WTC11 (cell line): ENCODE measurements at regions not wholly inside any gene's neighbourhood (a gene's known extent, or its start where the extent isn't known, plus 50 kb on each side); places are given as distances from the start of the nearest gene placed in this dataset.

ENCODE experiments used
- ATAC-seq: fragments of 200-7000 bp; cut with Tn5 transposase; 2 replicates; pipeline ENCODE4 v1.10.0; 2021; ENCODE audit warnings: mild to moderate bottlenecking, moderate library complexity
- CTCF ChIA-PET: fragments of 300-600 bp; sonication (Branson Sonifier 250); formaldehyde crosslinking; loops from one replicate; lab custom pipeline; 2021; ENCODE audit warnings: antibody characterized with exemption; lab: Charles Lee
- POLR2A ChIA-PET: fragments of 350-600 bp; sonication (Branson Sonifier 250); formaldehyde crosslinking; loops from one replicate; lab custom pipeline; 2021; ENCODE audit warnings: antibody characterized with exemption; lab: Charles Lee
- DNase-seq: peaks from one replicate; pipeline ENCODE4 v3.0.0; 2021; ENCODE audit warnings: low spot score
- H3K27ac Mint-ChIP-seq: 2 replicates; pipeline ENCODE4 v1.8.0; 2021; ENCODE audit warnings: mixed read lengths
- H3K27me3 Mint-ChIP-seq: 2 replicates; pipeline ENCODE4 v1.8.0; 2021; ENCODE audit warnings: low read depth, mild to moderate bottlenecking, moderate library complexity, mixed read lengths
- H3K36me3 Mint-ChIP-seq: 2 replicates; pipeline ENCODE4 v1.8.0; 2021; ENCODE audit warnings: mixed read lengths
- H3K4me1 Mint-ChIP-seq: 2 replicates; pipeline ENCODE4 v1.8.0; 2022; ENCODE audit warnings: mixed read lengths
- H3K4me3 Mint-ChIP-seq: 2 replicates; pipeline ENCODE4 v1.8.0; 2021; ENCODE audit warnings: mild to moderate bottlenecking, moderate library complexity, mixed read lengths
- H3K9me3 Mint-ChIP-seq: 2 replicates; pipeline ENCODE4 v1.8.0; 2021; ENCODE audit warnings: mixed read lengths
- ETV6 ChIP-seq: sonication (generic); formaldehyde crosslinking; IDR thresholded peaks from 2 replicates; pipeline ENCODE4 v1.8.1; 2022; ENCODE audit warnings: mild to moderate bottlenecking, missing genetic modification reagents
- FOXJ3 ChIP-seq: sonication (generic); formaldehyde crosslinking; IDR thresholded peaks from 2 replicates; pipeline ENCODE4 v1.9.0; 2021; ENCODE audit warnings: missing genetic modification reagents, mild to moderate bottlenecking, borderline replicate concordance
- GRHL2 ChIP-seq: fragments of 250-450 bp; sonication (Bioruptor Pico); IDR thresholded peaks from 2 replicates; pipeline ENCODE4 v1.8.0; 2022; ENCODE audit warnings: mild to moderate bottlenecking, moderate library complexity; ENCODE audit not compliant: insufficient replicate concordance, severe bottlenecking
- HMGA2 ChIP-seq: fragments of 250-450 bp; sonication (Bioruptor Pico); IDR thresholded peaks from 2 replicates; pipeline ENCODE4 v1.4.0; 2021; ENCODE audit warnings: mild to moderate bottlenecking, moderate library complexity
- KAT7 ChIP-seq: sonication (generic); formaldehyde crosslinking; IDR thresholded peaks from 2 replicates; pipeline ENCODE4 v1.8.1; 2023; ENCODE audit warnings: missing genetic modification reagents, mild to moderate bottlenecking, borderline replicate concordance
- NFE2L1 ChIP-seq: sonication (generic); formaldehyde crosslinking; IDR thresholded peaks from 2 replicates; pipeline ENCODE4 v1.8.1; 2023; ENCODE audit warnings: missing genetic modification reagents
- NFYB ChIP-seq: sonication (generic); formaldehyde crosslinking; conservative IDR thresholded peaks from 2 replicates; pipeline ENCODE4 v1.8.0; 2022; ENCODE audit warnings: low read depth, missing genetic modification reagents
- NR1H2 ChIP-seq: sonication (generic); formaldehyde crosslinking; IDR thresholded peaks from 2 replicates; pipeline ENCODE4 v1.9.0; 2021; ENCODE audit warnings: mild to moderate bottlenecking, moderate library complexity, missing genetic modification reagents
- NR3C1 ChIP-seq: sonication (generic); formaldehyde crosslinking; conservative IDR thresholded peaks from 2 replicates; pipeline ENCODE4 v1.8.1; 2023; ENCODE audit warnings: low read depth, mild to moderate bottlenecking, missing genetic modification reagents
- PRRX2 ChIP-seq: fragments of 250-450 bp; sonication (Bioruptor Pico); IDR thresholded peaks from 2 replicates; pipeline ENCODE4 v1.8.0; 2021; ENCODE audit warnings: mild to moderate bottlenecking
- SMAD4 ChIP-seq: sonication (generic); formaldehyde crosslinking; IDR thresholded peaks from 2 replicates; pipeline ENCODE4 v1.8.0; 2022; ENCODE audit warnings: mild to moderate bottlenecking, missing genetic modification reagents
- SP1 ChIP-seq: sonication (generic); formaldehyde crosslinking; conservative IDR thresholded peaks from 2 replicates; pipeline ENCODE4 v1.8.1; 2022; ENCODE audit warnings: missing genetic modification reagents
- TCF7 ChIP-seq: sonication (generic); formaldehyde crosslinking; IDR thresholded peaks from 2 replicates; pipeline ENCODE4 v1.8.0; 2022; ENCODE audit warnings: mild to moderate bottlenecking, low read depth, missing genetic modification reagents, moderate library complexity
- TEAD1 ChIP-seq: sonication (generic); formaldehyde crosslinking; IDR thresholded peaks from 2 replicates; pipeline ENCODE4 v1.8.0; 2022; ENCODE audit warnings: mild to moderate bottlenecking, missing genetic modification reagents
- ZNF121 ChIP-seq: sonication (generic); formaldehyde crosslinking; IDR thresholded peaks from 2 replicates; pipeline ENCODE4 v1.8.0; 2023; ENCODE audit warnings: missing genetic modification reagents
- ZNF138 ChIP-seq: sonication (generic); formaldehyde crosslinking; conservative IDR thresholded peaks from 2 replicates; pipeline ENCODE4 v1.8.1; 2022; ENCODE audit warnings: mild to moderate bottlenecking, moderate library complexity, missing genetic modification reagents
- ZNF423 ChIP-seq: fragments of 250-450 bp; sonication (Bioruptor Pico); IDR thresholded peaks from 2 replicates; pipeline ENCODE4 v2.1.2; 2022; ENCODE audit warnings: mild to moderate bottlenecking, moderate library complexity
- TF ChIP-seq, protein P1 (sequence below): sonication (generic); formaldehyde crosslinking; IDR thresholded peaks from 2 replicates; pipeline ENCODE4 v1.8.0; 2023; ENCODE audit warnings: missing genetic modification reagents
- TF ChIP-seq, protein P2 (sequence below): sonication (generic); formaldehyde crosslinking; conservative IDR thresholded peaks from 2 replicates; pipeline ENCODE4 v1.8.1; 2023; ENCODE audit warnings: mild to moderate bottlenecking, low read depth, missing genetic modification reagents, moderate library complexity
- TF ChIP-seq, protein P3 (sequence below): sonication (generic); formaldehyde crosslinking; IDR thresholded peaks from 2 replicates; pipeline ENCODE4 v1.8.1; 2023; ENCODE audit warnings: mild to moderate bottlenecking, moderate library complexity, missing genetic modification reagents
- TF ChIP-seq, protein P4 (sequence below): fragments of 250-450 bp; sonication (Bioruptor Pico); IDR thresholded peaks from 2 replicates; pipeline ENCODE4 v1.9.0; 2021; ENCODE audit warnings: moderate library complexity, mild to moderate bottlenecking, inconsistent platforms, borderline replicate concordance
- TF ChIP-seq, protein P5 (sequence below): sonication (generic); formaldehyde crosslinking; IDR thresholded peaks from 2 replicates; pipeline ENCODE4 v1.8.0; 2022; ENCODE audit warnings: mild to moderate bottlenecking, missing genetic modification reagents

DNA sequence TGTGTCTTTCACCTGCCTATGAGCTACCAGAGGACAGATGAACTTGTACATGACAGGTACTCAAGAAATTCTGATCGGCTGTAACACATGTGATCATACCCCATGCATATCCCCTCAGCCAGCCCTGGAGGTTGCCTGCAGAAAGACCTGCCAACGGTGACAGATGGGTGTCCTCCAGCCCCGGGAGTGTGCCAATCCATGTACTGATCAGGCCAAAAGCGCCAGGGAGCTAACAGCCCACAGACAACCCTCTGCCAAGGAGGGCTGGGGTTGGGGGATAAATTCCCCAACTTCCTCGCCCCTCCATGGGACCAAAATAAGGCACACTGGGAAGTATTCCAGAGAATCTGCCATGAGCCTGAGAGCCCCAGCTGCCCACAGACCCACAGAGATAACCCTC lies 189.4 kb downstream of the CCT6B start:
- POLR2A ChIA-PET = no interaction called here
- DNase-seq (no peak), ATAC-seq (no peak)
- H3K4me1 Mint-ChIP-seq = no peaks in the 10 kb centered on the region
- no peaks in the 10 kb centered on the region for H3K36me3 Mint-ChIP-seq
- TF ChIP-seq, protein P1, sequence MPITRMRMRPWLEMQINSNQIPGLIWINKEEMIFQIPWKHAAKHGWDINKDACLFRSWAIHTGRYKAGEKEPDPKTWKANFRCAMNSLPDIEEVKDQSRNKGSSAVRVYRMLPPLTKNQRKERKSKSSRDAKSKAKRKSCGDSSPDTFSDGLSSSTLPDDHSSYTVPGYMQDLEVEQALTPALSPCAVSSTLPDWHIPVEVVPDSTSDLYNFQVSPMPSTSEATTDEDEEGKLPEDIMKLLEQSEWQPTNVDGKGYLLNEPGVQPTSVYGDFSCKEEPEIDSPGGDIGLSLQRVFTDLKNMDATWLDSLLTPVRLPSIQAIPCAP (CRISPR knock-in tag) = no peak
- TF ChIP-seq NR1H2 (CRISPR knock-in tag) = no peak
- CTCF ChIA-PET = no interaction called here
- H3K27me3 Mint-ChIP-seq = peaks cover 5% of the 10 kb centered on the region
- H3K9me3 Mint-ChIP-seq = no peaks in the 10 kb centered on the region
- no peak overlapping the region for H3K27ac Mint-ChIP-seq
- H3K4me3 Mint-ChIP-seq = no peak overlapping the region

DNA sequence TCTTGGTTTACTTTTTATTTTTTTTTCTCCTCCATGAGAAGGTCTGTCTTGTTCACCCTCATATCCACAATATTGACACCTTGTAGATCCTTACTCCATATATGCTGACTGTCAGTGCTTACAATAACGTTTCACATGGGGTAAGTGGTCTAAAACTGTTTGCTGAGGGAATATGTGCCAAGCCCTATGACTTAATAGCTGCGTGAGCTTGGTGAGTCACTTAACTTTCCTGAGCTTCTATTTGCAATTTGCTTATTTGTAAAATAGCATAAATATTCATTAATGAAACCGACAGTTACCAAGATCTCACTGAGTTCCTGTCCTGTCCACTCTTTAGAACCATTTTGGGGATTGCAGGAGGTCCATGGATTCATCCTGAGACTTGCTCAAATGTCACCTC lies 190.7 kb downstream of the CCT6B start:
- Mint-ChIP-seq H3K9me3 (no peaks in the 10 kb centered on the region), H3K27ac (no peak overlapping the region), H3K4me1 (no peaks in the 10 kb centered on the region), H3K27me3 (no peaks in the 10 kb centered on the region; the same call in 1 of the 2 replicates), H3K4me3 (no peak overlapping the region), H3K36me3 (no peaks in the 10 kb centered on the region)
- TF ChIP-seq NR3C1 (no peak), HMGA2 (CRISPR knock-in tag) (no peak), SMAD4 (CRISPR knock-in tag) (no peak), NFE2L1 (CRISPR knock-in tag) (no peak)
- TF ChIP-seq, protein P2, sequence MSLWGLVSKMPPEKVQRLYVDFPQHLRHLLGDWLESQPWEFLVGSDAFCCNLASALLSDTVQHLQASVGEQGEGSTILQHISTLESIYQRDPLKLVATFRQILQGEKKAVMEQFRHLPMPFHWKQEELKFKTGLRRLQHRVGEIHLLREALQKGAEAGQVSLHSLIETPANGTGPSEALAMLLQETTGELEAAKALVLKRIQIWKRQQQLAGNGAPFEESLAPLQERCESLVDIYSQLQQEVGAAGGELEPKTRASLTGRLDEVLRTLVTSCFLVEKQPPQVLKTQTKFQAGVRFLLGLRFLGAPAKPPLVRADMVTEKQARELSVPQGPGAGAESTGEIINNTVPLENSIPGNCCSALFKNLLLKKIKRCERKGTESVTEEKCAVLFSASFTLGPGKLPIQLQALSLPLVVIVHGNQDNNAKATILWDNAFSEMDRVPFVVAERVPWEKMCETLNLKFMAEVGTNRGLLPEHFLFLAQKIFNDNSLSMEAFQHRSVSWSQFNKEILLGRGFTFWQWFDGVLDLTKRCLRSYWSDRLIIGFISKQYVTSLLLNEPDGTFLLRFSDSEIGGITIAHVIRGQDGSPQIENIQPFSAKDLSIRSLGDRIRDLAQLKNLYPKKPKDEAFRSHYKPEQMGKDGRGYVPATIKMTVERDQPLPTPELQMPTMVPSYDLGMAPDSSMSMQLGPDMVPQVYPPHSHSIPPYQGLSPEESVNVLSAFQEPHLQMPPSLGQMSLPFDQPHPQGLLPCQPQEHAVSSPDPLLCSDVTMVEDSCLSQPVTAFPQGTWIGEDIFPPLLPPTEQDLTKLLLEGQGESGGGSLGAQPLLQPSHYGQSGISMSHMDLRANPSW (CRISPR knock-in tag) = no peak
- CTCF ChIA-PET = interaction anchor here (0.8 kb wide), 1 partner anchor 228 kb away, joined by 3 read pairs; no protein-coding TSS in a partner anchor
- ATAC-seq = no peak
- DNase-seq = no peak
- POLR2A ChIA-PET = no interaction called here

DNA sequence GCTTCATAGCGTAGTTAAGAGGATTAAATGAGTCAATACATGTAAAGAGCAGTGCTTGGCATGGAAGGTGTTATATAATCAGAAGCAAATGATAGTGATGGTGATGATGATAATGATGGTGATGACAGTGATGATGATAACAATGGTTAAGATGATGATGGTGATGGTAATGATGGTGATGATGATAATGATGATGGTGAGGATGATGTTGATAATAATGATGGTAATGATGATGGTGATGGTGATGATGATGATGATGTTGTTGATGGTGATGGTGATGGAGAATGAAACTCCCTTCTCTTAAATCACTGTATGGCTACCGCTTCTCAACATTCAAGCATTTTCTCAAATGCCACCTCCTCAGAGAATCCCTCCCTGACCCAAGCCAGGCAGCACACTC lies 190.5 kb downstream of the TMEM132E start:
- H3K9me3 Mint-ChIP-seq = no peaks in the 10 kb centered on the region
- no peak overlapping the region for H3K27ac Mint-ChIP-seq
- ATAC-seq = no peak
- CTCF ChIA-PET = no interaction called here
- peaks cover 4% of the 10 kb centered on the region for H3K4me1 Mint-ChIP-seq
- no peaks in the 10 kb centered on the region; the same call in 1 of the 2 replicates for H3K27me3 Mint-ChIP-seq
- POLR2A ChIA-PET = no interaction called here
- no peak for DNase-seq
- no peak for TF ChIP-seq NFYB (CRISPR knock-in tag)
- TF ChIP-seq, protein P3, sequence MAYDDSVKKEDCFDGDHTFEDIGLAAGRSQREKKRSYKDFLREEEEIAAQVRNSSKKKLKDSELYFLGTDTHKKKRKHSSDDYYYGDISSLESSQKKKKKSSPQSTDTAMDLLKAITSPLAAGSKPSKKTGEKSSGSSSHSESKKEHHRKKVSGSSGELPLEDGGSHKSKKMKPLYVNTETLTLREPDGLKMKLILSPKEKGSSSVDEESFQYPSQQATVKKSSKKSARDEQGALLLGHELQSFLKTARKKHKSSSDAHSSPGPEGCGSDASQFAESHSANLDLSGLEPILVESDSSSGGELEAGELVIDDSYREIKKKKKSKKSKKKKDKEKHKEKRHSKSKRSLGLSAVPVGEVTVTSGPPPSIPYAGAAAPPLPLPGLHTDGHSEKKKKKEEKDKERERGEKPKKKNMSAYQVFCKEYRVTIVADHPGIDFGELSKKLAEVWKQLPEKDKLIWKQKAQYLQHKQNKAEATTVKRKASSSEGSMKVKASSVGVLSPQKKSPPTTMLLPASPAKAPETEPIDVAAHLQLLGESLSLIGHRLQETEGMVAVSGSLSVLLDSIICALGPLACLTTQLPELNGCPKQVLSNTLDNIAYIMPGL (CRISPR knock-in tag) = no peak
- no peak for TF ChIP-seq KAT7 (CRISPR knock-in tag)
- no peak for TF ChIP-seq FOXJ3 (CRISPR knock-in tag)
- no peaks in the 10 kb centered on the region for H3K36me3 Mint-ChIP-seq
- H3K4me3 Mint-ChIP-seq = no peak overlapping the region

DNA sequence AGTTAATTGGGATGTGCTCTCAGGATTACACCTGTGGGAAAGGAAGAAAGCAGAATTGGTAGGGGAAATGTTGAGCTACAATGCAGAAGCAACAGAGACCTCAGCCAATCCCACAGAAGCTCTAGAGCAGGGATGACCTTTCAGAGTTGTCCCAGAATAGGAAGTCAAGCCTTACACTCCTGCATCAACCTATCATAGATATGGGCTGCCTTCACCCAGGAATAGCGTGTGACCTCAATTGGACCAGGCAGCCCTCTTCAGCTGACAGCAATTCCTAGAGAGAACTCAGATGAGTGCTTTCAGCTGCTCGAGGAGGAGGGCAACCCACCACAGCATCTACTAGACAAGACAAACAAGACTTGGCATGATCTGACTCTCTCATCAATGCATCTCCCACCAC lies 189.7 kb downstream of the TMEM132E start:
- ChIA-PET POLR2A (no interaction called here), CTCF (no interaction called here)
- H3K9me3 Mint-ChIP-seq = no peaks in the 10 kb centered on the region
- no peak overlapping the region for H3K4me3 Mint-ChIP-seq
- no peak for ATAC-seq
- H3K4me1 Mint-ChIP-seq = peaks cover 9% of the 10 kb centered on the region
- H3K36me3 Mint-ChIP-seq = no peaks in the 10 kb centered on the region
- DNase-seq = no peak
- no peak overlapping the region for H3K27ac Mint-ChIP-seq
- no peaks in the 10 kb centered on the region; the same call in 1 of the 2 replicates for H3K27me3 Mint-ChIP-seq
- TF ChIP-seq, protein P4, sequence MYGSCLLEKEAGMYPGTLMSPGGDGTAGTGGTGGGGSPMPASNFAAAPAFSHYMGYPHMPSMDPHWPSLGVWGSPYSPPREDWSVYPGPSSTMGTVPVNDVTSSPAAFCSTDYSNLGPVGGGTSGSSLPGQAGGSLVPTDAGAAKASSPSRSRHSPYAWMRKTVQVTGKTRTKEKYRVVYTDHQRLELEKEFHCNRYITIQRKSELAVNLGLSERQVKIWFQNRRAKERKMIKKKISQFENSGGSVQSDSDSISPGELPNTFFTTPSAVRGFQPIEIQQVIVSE (CRISPR knock-in tag) = no peak
- TF ChIP-seq, protein P5, sequence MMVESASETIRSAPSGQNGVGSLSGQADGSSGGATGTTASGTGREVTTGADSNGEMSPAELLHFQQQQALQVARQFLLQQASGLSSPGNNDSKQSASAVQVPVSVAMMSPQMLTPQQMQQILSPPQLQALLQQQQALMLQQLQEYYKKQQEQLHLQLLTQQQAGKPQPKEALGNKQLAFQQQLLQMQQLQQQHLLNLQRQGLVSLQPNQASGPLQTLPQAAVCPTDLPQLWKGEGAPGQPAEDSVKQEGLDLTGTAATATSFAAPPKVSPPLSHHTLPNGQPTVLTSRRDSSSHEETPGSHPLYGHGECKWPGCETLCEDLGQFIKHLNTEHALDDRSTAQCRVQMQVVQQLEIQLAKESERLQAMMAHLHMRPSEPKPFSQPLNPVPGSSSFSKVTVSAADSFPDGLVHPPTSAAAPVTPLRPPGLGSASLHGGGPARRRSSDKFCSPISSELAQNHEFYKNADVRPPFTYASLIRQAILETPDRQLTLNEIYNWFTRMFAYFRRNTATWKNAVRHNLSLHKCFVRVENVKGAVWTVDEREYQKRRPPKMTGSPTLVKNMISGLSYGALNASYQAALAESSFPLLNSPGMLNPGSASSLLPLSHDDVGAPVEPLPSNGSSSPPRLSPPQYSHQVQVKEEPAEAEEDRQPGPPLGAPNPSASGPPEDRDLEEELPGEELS (CRISPR knock-in tag) = no peak
- TF ChIP-seq SP1 (CRISPR knock-in tag) (no peak), PRRX2 (CRISPR knock-in tag) (no peak), TEAD1 (no peak), TCF7 (CRISPR knock-in tag) (no peak), ZNF423 (CRISPR knock-in tag) (no peak), ETV6 (CRISPR knock-in tag) (no peak), ZNF121 (CRISPR knock-in tag) (no peak), GRHL2 (CRISPR knock-in tag) (no peak), ZNF138 (CRISPR knock-in tag) (no peak), KAT7 (CRISPR knock-in tag) (no peak)
